Stomach (tissue), 4 donors: ENCODE measurements at regions not wholly inside any gene's neighbourhood (a gene's known extent, or its start where the extent isn't known, plus 50 kb on each side); places are given as distances from the start of the nearest gene placed in this dataset.

Experiments used
- CTCF ChIP-seq, 7 experiments: fragments of 450-650 bp in 4 of 7; fragments of 200-600 bp in 3 of 7; sonication (generic) in 3 of 7; IDR thresholded peaks; one replicate each; pipeline ENCODE4 v1.5.1; 2016 to 2019; ENCODE audit warnings: antibody characterized with exemption in 7 of 7, control low read depth in 2 of 7, mild to moderate bottlenecking in 1 of 7
- POLR2AphosphoS5 ChIP-seq, 3 donors: sonication (generic); formaldehyde crosslinking; IDR thresholded peaks; one replicate each; pipeline ENCODE4 v1.6.1; 2016; ENCODE audit warnings: antibody characterized with exemption in 3 of 3

DNA sequence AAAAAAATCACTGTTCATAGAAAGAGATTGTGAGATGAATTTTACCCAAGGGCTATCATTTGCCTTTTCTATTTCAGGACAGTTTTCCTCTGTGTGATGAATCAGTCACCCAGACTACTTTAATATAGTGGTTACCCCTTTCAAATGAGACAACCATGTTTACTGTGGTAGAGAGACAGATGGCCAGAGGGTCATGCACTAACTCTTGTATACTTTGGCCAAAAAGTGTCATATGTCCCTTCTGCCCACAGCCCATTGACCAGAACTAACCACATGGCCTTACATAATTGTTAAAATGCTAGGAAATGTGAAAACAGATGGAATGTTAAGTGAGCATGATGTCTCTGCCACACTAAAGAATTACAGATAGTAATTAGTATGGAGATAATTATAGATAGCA, 498.7 kb downstream of the DACH1 start:
- no peak for TF ChIP-seq POLR2AphosphoS5 (IDR thresholded peaks at IDR 0.05)
- no peak for TF ChIP-seq CTCF (IDR thresholded peaks at IDR 0.05)
